Lower lobe of right lung (tissue), 2 donors: ENCODE measurements at regions not wholly inside any gene's neighbourhood (a gene's known extent, or its start where the extent isn't known, plus 50 kb on each side); places are given as distances from the start of the nearest gene placed in this dataset.

Experiments used
- ATAC-seq, 2 donors: fragments of 200-7000 bp; cut with Tn5 transposase; one replicate each; pipeline ENCODE4 v1.9.1; 2020 to 2022; ENCODE audit warnings: mild to moderate bottlenecking in 2 of 2, moderate library complexity in 2 of 2
- DNase-seq: peaks from one replicate; pipeline ENCODE4 v3.0.0-alpha.2; 2020
- H3K27ac ChIP-seq: fragments of 200-600 bp; one replicate; pipeline ENCODE4 v1.8.0; 2022
- H3K27me3 ChIP-seq: fragments of 200-600 bp; one replicate; pipeline ENCODE4 v1.8.0; 2022; ENCODE audit warnings: low read depth
- H3K36me3 ChIP-seq: fragments of 200-600 bp; one replicate; pipeline ENCODE4 v1.8.0; 2022; ENCODE audit warnings: mild to moderate bottlenecking
- H3K4me1 ChIP-seq: fragments of 200-600 bp; one replicate; pipeline ENCODE4 v1.8.0; 2022
- H3K4me3 ChIP-seq: fragments of 200-600 bp; one replicate; pipeline ENCODE4 v1.8.0; 2022; ENCODE audit warnings: mild to moderate bottlenecking
- H3K9me3 ChIP-seq: fragments of 200-600 bp; one replicate; pipeline ENCODE4 v1.8.0; 2022
- intact Hi-C: fragments of 100-400 bp; cut with DNase I; formaldehyde crosslinking; loops from one replicate; pipeline ENCODE4 v1.11.0; 2022
- TF ChIP-seq, protein P1 (sequence below): fragments of 200-600 bp; IDR thresholded peaks from one replicate; pipeline ENCODE4 v1.8.0; 2022; ENCODE audit warnings: antibody characterized with exemption, mild to moderate bottlenecking
- donor health status: DM: no; HTN: yes; CAD: no; lungs with severe emphysema.

DNA sequence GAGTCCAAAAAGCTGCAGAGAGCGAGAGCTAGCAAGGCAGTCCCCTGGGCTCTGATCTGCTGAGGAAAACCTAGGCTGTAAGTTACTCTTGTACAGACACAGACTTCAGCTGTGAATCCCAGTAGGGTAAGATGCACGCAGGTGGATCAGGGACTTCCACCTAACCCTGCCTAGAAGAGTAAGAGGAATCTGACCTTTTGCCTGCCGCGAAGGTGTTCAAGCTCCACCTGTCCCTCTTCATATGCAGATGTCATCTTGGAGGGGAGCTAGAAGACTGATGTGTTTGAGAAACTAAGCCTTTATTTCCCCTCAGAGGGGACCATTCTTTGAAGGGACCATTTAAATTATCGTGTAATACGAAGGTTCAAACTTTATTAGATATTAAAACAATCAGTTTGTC, 108.6 kb upstream of the USP24 start:
- ATAC-seq: no peak
- Histone ChIP-seq H3K27ac (no peak overlapping the region), H3K27me3 (no peaks in the 10 kb centered on the region), H3K4me3 (no peak overlapping the region), H3K9me3 (no peaks in the 10 kb centered on the region), H3K4me1 (peaks cover 2% of the 10 kb centered on the region), H3K36me3 (no peaks in the 10 kb centered on the region)
- intact Hi-C loops: no loop called here
- TF ChIP-seq, protein P1, sequence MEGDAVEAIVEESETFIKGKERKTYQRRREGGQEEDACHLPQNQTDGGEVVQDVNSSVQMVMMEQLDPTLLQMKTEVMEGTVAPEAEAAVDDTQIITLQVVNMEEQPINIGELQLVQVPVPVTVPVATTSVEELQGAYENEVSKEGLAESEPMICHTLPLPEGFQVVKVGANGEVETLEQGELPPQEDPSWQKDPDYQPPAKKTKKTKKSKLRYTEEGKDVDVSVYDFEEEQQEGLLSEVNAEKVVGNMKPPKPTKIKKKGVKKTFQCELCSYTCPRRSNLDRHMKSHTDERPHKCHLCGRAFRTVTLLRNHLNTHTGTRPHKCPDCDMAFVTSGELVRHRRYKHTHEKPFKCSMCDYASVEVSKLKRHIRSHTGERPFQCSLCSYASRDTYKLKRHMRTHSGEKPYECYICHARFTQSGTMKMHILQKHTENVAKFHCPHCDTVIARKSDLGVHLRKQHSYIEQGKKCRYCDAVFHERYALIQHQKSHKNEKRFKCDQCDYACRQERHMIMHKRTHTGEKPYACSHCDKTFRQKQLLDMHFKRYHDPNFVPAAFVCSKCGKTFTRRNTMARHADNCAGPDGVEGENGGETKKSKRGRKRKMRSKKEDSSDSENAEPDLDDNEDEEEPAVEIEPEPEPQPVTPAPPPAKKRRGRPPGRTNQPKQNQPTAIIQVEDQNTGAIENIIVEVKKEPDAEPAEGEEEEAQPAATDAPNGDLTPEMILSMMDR: no peak
- no peak for DNase-seq

DNA sequence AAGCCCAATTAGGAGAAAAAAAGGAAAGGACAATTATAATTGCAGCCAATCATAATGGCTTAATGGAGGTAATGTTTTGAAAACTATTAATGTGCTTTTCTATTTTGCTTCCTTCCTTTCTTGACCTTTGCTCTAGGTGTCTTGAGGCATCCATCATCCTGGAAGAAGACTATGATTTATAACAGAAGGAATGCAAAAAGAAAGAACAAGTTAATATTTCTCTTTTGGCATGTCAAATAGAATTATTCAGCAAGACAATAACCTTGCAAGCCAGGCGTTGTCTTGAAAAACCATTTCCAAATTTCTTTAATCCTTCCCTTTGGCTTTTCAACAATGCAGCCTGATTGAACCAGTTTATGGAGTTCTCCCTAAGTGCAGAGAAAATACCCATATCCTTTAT, 107.7 kb upstream of the USP24 start:
- no peaks in the 10 kb centered on the region for H3K36me3 ChIP-seq
- no peak for DNase-seq
- intact Hi-C loops: no loop called here
- no peak overlapping the region for H3K27ac ChIP-seq
- peaks cover 6% of the 10 kb centered on the region for H3K4me1 ChIP-seq
- TF ChIP-seq, protein P1: no peak
- ATAC-seq: no peak
- no peaks in the 10 kb centered on the region for H3K9me3 ChIP-seq
- no peak overlapping the region for H3K4me3 ChIP-seq
- H3K27me3 ChIP-seq: no peaks in the 10 kb centered on the region

DNA sequence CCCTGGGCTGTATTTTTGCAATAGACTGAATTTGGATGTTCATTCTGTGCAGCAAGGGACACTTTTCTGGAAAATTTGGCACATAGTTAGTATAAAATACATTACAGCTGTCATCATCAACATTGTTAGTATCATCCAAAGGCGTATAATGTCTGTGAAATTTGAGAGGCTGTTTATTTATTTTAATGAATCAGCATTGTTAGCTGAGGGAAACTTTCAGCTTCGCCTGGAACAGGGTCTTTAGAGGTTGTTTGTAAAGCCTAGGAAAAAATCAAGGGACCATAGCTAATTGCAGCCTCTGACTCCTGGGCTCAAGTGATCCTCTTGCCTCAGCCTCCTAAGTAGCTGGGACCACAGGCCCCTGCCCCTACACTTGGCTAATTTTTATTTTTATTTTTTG, 106.8 kb upstream of the USP24 start:
- H3K36me3 ChIP-seq: no peaks in the 10 kb centered on the region
- H3K27ac ChIP-seq: no peak overlapping the region
- ATAC-seq (no peak), DNase-seq (no peak)
- no peak overlapping the region for H3K4me3 ChIP-seq
- TF ChIP-seq, protein P1: no peak
- no peaks in the 10 kb centered on the region for H3K9me3 ChIP-seq
- H3K4me1 ChIP-seq: peaks cover 6% of the 10 kb centered on the region
- intact Hi-C loops: no loop called here
- H3K27me3 ChIP-seq: no peaks in the 10 kb centered on the region

DNA sequence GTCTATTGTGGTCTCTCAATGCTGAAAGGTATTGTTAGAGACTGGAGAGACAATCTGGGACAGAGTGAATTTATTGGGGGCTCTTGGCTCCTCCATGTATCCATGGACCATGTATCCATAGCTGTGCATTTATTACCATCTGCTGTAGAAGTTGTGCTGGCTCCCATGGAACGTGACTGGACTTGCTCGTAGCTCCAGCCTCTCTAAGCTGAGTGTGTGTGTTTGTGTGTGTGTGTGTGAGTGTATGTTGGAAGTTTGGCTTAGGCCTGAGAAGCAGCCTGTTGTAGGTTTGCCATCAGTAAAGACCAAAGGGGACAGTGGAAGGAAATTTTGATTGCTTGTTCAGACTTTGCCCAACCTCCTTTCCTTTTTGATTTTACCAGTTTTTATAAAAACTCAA, 105.7 kb upstream of the USP24 start:
- intact Hi-C loops: no loop called here
- H3K4me1 ChIP-seq: peaks cover 6% of the 10 kb centered on the region
- ATAC-seq: no peak

DNA sequence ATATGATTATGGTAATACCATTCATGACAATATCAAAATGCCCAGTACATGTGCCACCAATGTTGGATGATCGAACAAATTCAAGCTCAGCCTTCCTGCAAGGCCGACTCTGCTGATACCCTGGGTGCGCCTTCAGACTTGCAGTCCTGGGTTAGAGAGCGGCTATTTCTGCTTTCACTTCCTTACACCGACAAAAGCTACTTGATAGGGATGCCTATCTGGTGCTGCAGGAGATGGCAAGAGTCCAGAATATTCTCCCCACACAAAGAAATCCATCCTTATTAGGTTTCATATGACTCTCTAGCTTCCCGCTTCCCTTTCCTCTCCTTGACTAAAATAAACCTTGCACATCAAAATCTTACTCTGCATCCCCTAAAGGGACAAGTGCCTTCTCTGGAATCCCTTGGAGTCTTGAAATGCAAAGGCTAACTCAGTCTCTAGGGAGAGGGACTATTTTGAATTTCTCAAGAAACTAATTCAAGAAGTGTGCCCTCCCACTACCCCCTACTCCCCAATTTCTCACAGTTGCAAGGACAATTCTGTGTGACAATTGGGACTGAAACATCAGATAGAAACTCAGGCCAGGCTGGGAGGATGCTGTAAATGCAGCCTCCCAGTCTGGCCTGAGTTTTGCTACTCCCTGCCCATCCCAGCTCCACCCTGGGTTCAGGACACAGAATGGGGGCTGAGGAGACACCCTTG, 103.1 kb upstream of the USP24 start:
- no peaks in the 10 kb centered on the region for H3K36me3 ChIP-seq
- no peak overlapping the region for H3K27ac ChIP-seq
- TF ChIP-seq, protein P1: no peak
- no peak overlapping the region for H3K4me3 ChIP-seq
- H3K9me3 ChIP-seq: no peaks in the 10 kb centered on the region
- intact Hi-C loops: no loop called here
- H3K4me1 ChIP-seq: peaks cover 6% of the 10 kb centered on the region
- ATAC-seq (no peak), DNase-seq (no peak)
- no peaks in the 10 kb centered on the region for H3K27me3 ChIP-seq

More for the DNA sequence above, 105.7 kb upstream of the USP24 start:
- Histone ChIP-seq H3K4me3 (no peak overlapping the region), H3K9me3 (no peaks in the 10 kb centered on the region), H3K27ac (no peak overlapping the region), H3K36me3 (no peaks in the 10 kb centered on the region), H3K27me3 (no peaks in the 10 kb centered on the region)
- no peak for DNase-seq
- TF ChIP-seq, protein P1: no peak
